ENCODE measurements at regions not wholly inside any gene's neighbourhood (a gene's known extent, or its start where the extent isn't known, plus 50 kb on each side); places are given as distances from the start of the nearest gene placed in this dataset.

- no peak overlapping the region for H3K4me3 ChIP-seq (ENCODE audit: low read depth, low read length)
- DNase-seq (ENCODE audit: low read depth) = no peak
- TF ChIP-seq CTCF (conservative IDR thresholded peaks at IDR 0.05; ENCODE audit: low read depth, low read length) = no peak
Observed at GRCh38 chr12:11446372-11446771, 51.0 kb upstream of the PRB2 start.

- no peak overlapping the region for H3K4me3 ChIP-seq (ENCODE audit: low read depth, low read length)
- no peak for TF ChIP-seq CTCF (conservative IDR thresholded peaks at IDR 0.05; ENCODE audit: low read depth, low read length)
- DNase-seq (ENCODE audit: low read depth) = peak; percentile 49
Observed at GRCh38 chr12:11457996-11458645, 62.8 kb upstream of the PRB2 start.

- no peak for DNase-seq (ENCODE audit: low read depth)
- H3K4me3 ChIP-seq (ENCODE audit: low read depth, low read length) = no peak overlapping the region
- no peak for TF ChIP-seq CTCF (conservative IDR thresholded peaks at IDR 0.05; ENCODE audit: low read depth, low read length)
Observed at GRCh38 chr12:11460343-11461023, 65.1 kb upstream of the PRB2 start.

- no peak for TF ChIP-seq CTCF (conservative IDR thresholded peaks at IDR 0.05; ENCODE audit: low read depth, low read length)
- H3K4me3 ChIP-seq (ENCODE audit: low read depth, low read length) = no peak overlapping the region
- DNase-seq (ENCODE audit: low read depth) = no peak
Observed at GRCh38 chr12:11461433-11461832, 66.1 kb upstream of the PRB2 start.

- no peak for DNase-seq (ENCODE audit: low read depth)
- no peak for TF ChIP-seq CTCF (conservative IDR thresholded peaks at IDR 0.05; ENCODE audit: low read depth, low read length)
- H3K4me3 ChIP-seq (ENCODE audit: low read depth, low read length) = no peak overlapping the region
Observed at GRCh38 chr12:11477110-11477509, 81.7 kb upstream of the PRB2 start.

- peak; percentile 53 for DNase-seq (ENCODE audit: low read depth)
- H3K4me3 ChIP-seq (ENCODE audit: low read depth, low read length) = no peak overlapping the region
- TF ChIP-seq CTCF (conservative IDR thresholded peaks at IDR 0.05; ENCODE audit: low read depth, low read length) = no peak
Observed at GRCh38 chr12:11482955-11483354, 87.6 kb upstream of the PRB2 start.

Measured in epithelial cell of proximal tubule (primary cell).